Smooth muscle cell of the brain vasculature (primary cell): ENCODE measurements at regions not wholly inside any gene's neighbourhood (a gene's known extent, or its start where the extent isn't known, plus 50 kb on each side); places are given as distances from the start of the nearest gene placed in this dataset.
"Not testable (repeated sequence)": the region's sequence is repeated elsewhere in the genome, so short reads cannot be mapped to it uniquely, and the experiment has no call there.

Experiments
- DNase-seq: peaks from one replicate; pipeline ENCODE4 v3.0.0-alpha.2; 2012; ENCODE audit warnings: low read depth, low spot score

- no peak for DNase-seq
These were observed 849.7 kb downstream of the TBL1XR1 start for GRCh38 chr3:176347424-176348146.

GRCh38 chr3:176341963-176342362, 855.3 kb downstream of the TBL1XR1 start:
- no peak for DNase-seq

GRCh38 chr3:176328666-176329065, 868.6 kb downstream of the TBL1XR1 start:
- no peak for DNase-seq

- no peak for DNase-seq
These were observed 869.1 kb downstream of the TBL1XR1 start for GRCh38 chr3:176328198-176328597.

GRCh38 chr3:176326894-176327490, 870.3 kb downstream of the TBL1XR1 start:
- DNase-seq = not testable (repeated sequence)

- DNase-seq = not testable (repeated sequence)
These were observed 875.8 kb downstream of the TBL1XR1 start for GRCh38 chr3:176321532-176321931.

GRCh38 chr3:176321099-176321498, 876.2 kb downstream of the TBL1XR1 start:
- DNase-seq = no peak

GRCh38 chr3:176313426-176313825, 883.9 kb downstream of the TBL1XR1 start:
- no peak for DNase-seq

GRCh38 chr3:176310641-176311040, 886.6 kb downstream of the TBL1XR1 start:
- DNase-seq = no peak

- no peak for DNase-seq
These were observed 895.0 kb downstream of the TBL1XR1 start for GRCh38 chr3:176302271-176302670.

GRCh38 chr3:176296066-176296597, 901.1 kb downstream of the TBL1XR1 start:
- no peak for DNase-seq

- DNase-seq = no peak
These were observed 904.0 kb downstream of the TBL1XR1 start for GRCh38 chr3:176293276-176293675.

- DNase-seq = no peak
These were observed 910.7 kb downstream of the TBL1XR1 start for GRCh38 chr3:176286476-176287085.

- DNase-seq = no peak
These were observed 921.7 kb downstream of the TBL1XR1 start for GRCh38 chr3:176275538-176275937.

GRCh38 chr3:176275113-176275512, 922.2 kb downstream of the TBL1XR1 start:
- no peak for DNase-seq

- no peak for DNase-seq
These were observed 923.1 kb downstream of the TBL1XR1 start for GRCh38 chr3:176274161-176274560.

GRCh38 chr3:176262071-176262470, 935.2 kb downstream of the TBL1XR1 start:
- no peak for DNase-seq

- no peak for DNase-seq
These were observed 950.1 kb downstream of the TBL1XR1 start for GRCh38 chr3:176247191-176247590.

GRCh38 chr3:176219970-176220369, 977.3 kb downstream of the TBL1XR1 start:
- no peak for DNase-seq

- no peak for DNase-seq
These were observed 982.5 kb downstream of the TBL1XR1 start for GRCh38 chr3:176214758-176215157.

GRCh38 chr3:176213314-176213713, 984.0 kb downstream of the TBL1XR1 start:
- DNase-seq = not testable (repeated sequence)

- DNase-seq = no peak
These were observed 988.4 kb downstream of the TBL1XR1 start for GRCh38 chr3:176208915-176209314.

- DNase-seq = no peak
These were observed 989.0 kb downstream of the TBL1XR1 start for GRCh38 chr3:176208283-176208682.
